ENCODE measurements at regions not wholly inside any gene's neighbourhood (a gene's known extent, or its start where the extent isn't known, plus 50 kb on each side); places are given as distances from the start of the nearest gene placed in this dataset.

GRCh38 chr2:192444286-192444838, 249.6 kb upstream of the TMEFF2 start:
- H3K4me1 ChIP-seq (ENCODE audit: low read length), result no peaks in the 10 kb centered on the region
- no peak overlapping the region for H3K4me3 ChIP-seq (ENCODE audit: low read length)
- no peak overlapping the region for H2AFZ ChIP-seq (ENCODE audit: low read depth, low read length)
- no peak overlapping the region for H3K4me2 ChIP-seq (ENCODE audit: low read length)
- no peaks in the 10 kb centered on the region for H3K79me2 ChIP-seq (ENCODE audit: low read length)
- H3K36me3 ChIP-seq (replicated peaks; ENCODE audit: low read depth, low read length), result no peaks in the 10 kb centered on the region
- H4K20me1 ChIP-seq (ENCODE audit: insufficient read depth, low read length), result no peaks in the 10 kb centered on the region
- no peak overlapping the region for H3K27ac ChIP-seq (ENCODE audit: low read length)
- TF ChIP-seq EZH2phosphoT487 (IDR thresholded peaks at IDR 0.05; ENCODE audit: low read depth), result no peak
- no peak for TF ChIP-seq CTCF (IDR thresholded peaks at IDR 0.05; ENCODE audit: low read depth, low read length)
- H3K9me3 ChIP-seq (ENCODE audit: insufficient read depth, low read length), result no peaks in the 10 kb centered on the region
- no peaks in the 10 kb centered on the region for H3K27me3 ChIP-seq (ENCODE audit: low read depth, low read length)
- no peak overlapping the region for H3K9ac ChIP-seq (ENCODE audit: low read length)

GRCh38 chr2:192443831-192444230, 249.1 kb upstream of the TMEFF2 start:
- H3K4me2 ChIP-seq (ENCODE audit: low read length), result no peak overlapping the region
- H4K20me1 ChIP-seq (ENCODE audit: insufficient read depth, low read length), result no peaks in the 10 kb centered on the region
- H3K4me3 ChIP-seq (ENCODE audit: low read length), result no peak overlapping the region
- TF ChIP-seq CTCF (IDR thresholded peaks at IDR 0.05; ENCODE audit: low read depth, low read length) (no peak), EZH2phosphoT487 (IDR thresholded peaks at IDR 0.05; ENCODE audit: low read depth) (no peak)
- no peaks in the 10 kb centered on the region for H3K36me3 ChIP-seq (replicated peaks; ENCODE audit: low read depth, low read length)
- no peak overlapping the region for H2AFZ ChIP-seq (ENCODE audit: low read depth, low read length)
- H3K79me2 ChIP-seq (ENCODE audit: low read length), result no peaks in the 10 kb centered on the region
- H3K9ac ChIP-seq (ENCODE audit: low read length), result no peak overlapping the region
- H3K27me3 ChIP-seq (ENCODE audit: low read depth, low read length), result no peaks in the 10 kb centered on the region
- H3K4me1 ChIP-seq (ENCODE audit: low read length), result no peaks in the 10 kb centered on the region
- no peak overlapping the region for H3K27ac ChIP-seq (ENCODE audit: low read length)
- no peaks in the 10 kb centered on the region for H3K9me3 ChIP-seq (ENCODE audit: insufficient read depth, low read length)

GRCh38 chr2:192438239-192438638, 243.5 kb upstream of the TMEFF2 start:
- no peaks in the 10 kb centered on the region for H4K20me1 ChIP-seq (ENCODE audit: insufficient read depth, low read length)
- no peak for TF ChIP-seq EZH2phosphoT487 (IDR thresholded peaks at IDR 0.05; ENCODE audit: low read depth)
- no peak for TF ChIP-seq CTCF (IDR thresholded peaks at IDR 0.05; ENCODE audit: low read depth, low read length)
- H3K9ac ChIP-seq (ENCODE audit: low read length), result no peak overlapping the region
- no peaks in the 10 kb centered on the region for H3K36me3 ChIP-seq (replicated peaks; ENCODE audit: low read depth, low read length)
- H3K4me1 ChIP-seq (ENCODE audit: low read length), result no peaks in the 10 kb centered on the region
- no peak overlapping the region for H3K4me2 ChIP-seq (ENCODE audit: low read length)
- no peak overlapping the region for H2AFZ ChIP-seq (ENCODE audit: low read depth, low read length)
- H3K79me2 ChIP-seq (ENCODE audit: low read length), result no peaks in the 10 kb centered on the region
- H3K9me3 ChIP-seq (ENCODE audit: insufficient read depth, low read length), result no peaks in the 10 kb centered on the region
- H3K27ac ChIP-seq (ENCODE audit: low read length), result no peak overlapping the region
- no peak overlapping the region for H3K4me3 ChIP-seq (ENCODE audit: low read length)
- H3K27me3 ChIP-seq (ENCODE audit: low read depth, low read length), result no peaks in the 10 kb centered on the region

- H3K27me3 ChIP-seq (ENCODE audit: low read depth, low read length), result no peaks in the 10 kb centered on the region
- H3K4me3 ChIP-seq (ENCODE audit: low read length), result no peak overlapping the region
- no peaks in the 10 kb centered on the region for H3K79me2 ChIP-seq (ENCODE audit: low read length)
- no peaks in the 10 kb centered on the region for H3K4me1 ChIP-seq (ENCODE audit: low read length)
- TF ChIP-seq EZH2phosphoT487 (IDR thresholded peaks at IDR 0.05; ENCODE audit: low read depth) (no peak), CTCF (IDR thresholded peaks at IDR 0.05; ENCODE audit: low read depth, low read length) (no peak)
- H3K9me3 ChIP-seq (ENCODE audit: insufficient read depth, low read length), result no peaks in the 10 kb centered on the region
- H3K4me2 ChIP-seq (ENCODE audit: low read length), result no peak overlapping the region
- H3K36me3 ChIP-seq (replicated peaks; ENCODE audit: low read depth, low read length), result no peaks in the 10 kb centered on the region
- no peaks in the 10 kb centered on the region for H4K20me1 ChIP-seq (ENCODE audit: insufficient read depth, low read length)
- no peak overlapping the region for H3K27ac ChIP-seq (ENCODE audit: low read length)
- no peak overlapping the region for H3K9ac ChIP-seq (ENCODE audit: low read length)
- H2AFZ ChIP-seq (ENCODE audit: low read depth, low read length), result no peak overlapping the region
Measured at GRCh38 chr2:192437653-192438052, 242.9 kb upstream of the TMEFF2 start.
